SK-N-SH (cell line): ENCODE measurements at regions not wholly inside any gene's neighbourhood (a gene's known extent, or its start where the extent isn't known, plus 50 kb on each side); places are given as distances from the start of the nearest gene placed in this dataset.

Source experiments
- CTCF ChIA-PET: fragments of 300-600, 350-600 bp; formaldehyde crosslinking; extraction: SDS; loops from one replicate; lab custom pipeline; 2021; lab: Yijun Ruan, JAX
- POLR2A ChIA-PET: fragments of 350-600 bp; sonication (Branson Sonifier 250); formaldehyde crosslinking; extraction: SDS; loops from one replicate; lab custom pipeline; 2020; ENCODE audit warnings: antibody characterized with exemption, inconsistent platforms; lab: Yijun Ruan, JAX
- DNase-seq: peaks from one replicate; pipeline ENCODE4 v3.0.0; 2012
- H2AFZ ChIP-seq: fragments of 200-600 bp; sonication (generic); 2 replicates; pipeline ENCODE4 v1.8.1; 2016; ENCODE audit warnings: antibody characterized with exemption, mild to moderate bottlenecking, low read depth
- H3F3A ChIP-seq: fragments of 200-600 bp; sonication (generic); replicated peaks from 2 replicates; pipeline ENCODE3; 2016; ENCODE audit warnings: antibody characterized with exemption, mild to moderate bottlenecking; ENCODE audit not compliant: insufficient read depth
- H3K27ac ChIP-seq, 2 experiments: fragments of 200-500 bp in 1 of 2; fragments of 200-600 bp in 1 of 2; sonication (Bioruptor generic) in 1 of 2; sonication (generic), shearing (Covaris generic) in 1 of 2; 2 replicates each; pipeline versions ENCODE4 v1.5.1 to v1.6.1; 2014 to 2016; ENCODE audit warnings: low read depth in 2 of 2, inconsistent platforms in 1 of 2, low read length in 1 of 2, mild to moderate bottlenecking in 1 of 2, mixed read lengths in 1 of 2
- H3K27me3 ChIP-seq: fragments of 200-600 bp; sonication (generic), shearing (Covaris generic); 2 replicates; pipeline ENCODE4 v1.6.1; 2016; ENCODE audit warnings: mixed run types; ENCODE audit not compliant: insufficient read depth
- H3K36me3 ChIP-seq, 2 experiments: fragments of 200-500 bp in 1 of 2; fragments of 200-600 bp in 1 of 2; sonication (Bioruptor generic) in 1 of 2; sonication (generic) in 1 of 2; replicated peaks in 1 of 2; 2 replicates each; pipeline versions ENCODE3 to v1.5.1; 2014 to 2016; ENCODE audit warnings: low read length in 1 of 2, mild to moderate bottlenecking in 1 of 2; ENCODE audit not compliant: insufficient read depth in 2 of 2, control insufficient read depth in 1 of 2
- H3K4me1 ChIP-seq, 2 experiments: fragments of 200-500 bp in 1 of 2; fragments of 200-600 bp in 1 of 2; sonication (Bioruptor generic) in 1 of 2; sonication (generic), shearing (Covaris generic) in 1 of 2; 2 replicates each; pipeline versions ENCODE4 v1.5.1 to v1.6.1; 2014 to 2016; ENCODE audit warnings: low read depth in 1 of 2, low read length in 1 of 2, mixed run types in 1 of 2; ENCODE audit not compliant: insufficient read depth in 2 of 2, control insufficient read depth in 1 of 2
- H3K4me2 ChIP-seq: fragments of 200-600 bp; sonication (generic), shearing (Covaris generic); 2 replicates; pipeline ENCODE4 v1.6.1; 2017; ENCODE audit warnings: mixed run types
- H3K4me3 ChIP-seq, 2 experiments: fragments of 200-500 bp in 1 of 2; fragments of 200-600 bp in 1 of 2; sonication (Bioruptor generic) in 1 of 2; sonication (generic), shearing (Covaris generic) in 1 of 2; 2 replicates each; pipeline versions ENCODE4 v1.5.1 to v1.8.1; 2014 to 2016; ENCODE audit warnings: low read depth in 2 of 2, inconsistent platforms in 1 of 2, low read length in 1 of 2, mild to moderate bottlenecking in 1 of 2, mixed read lengths in 1 of 2, moderate library complexity in 1 of 2
- H3K79me2 ChIP-seq: fragments of 200-600 bp; sonication (generic); 2 replicates; pipeline ENCODE4 v1.8.1; 2017; ENCODE audit warnings: mild to moderate bottlenecking; ENCODE audit not compliant: insufficient read depth
- H3K9ac ChIP-seq: fragments of 200-600 bp; sonication (generic); 2 replicates; pipeline ENCODE4 v1.6.1; 2017; ENCODE audit warnings: mixed run types
- H3K9me2 ChIP-seq: fragments of 200-600 bp; sonication (generic); 2 replicates; pipeline ENCODE4 v1.6.1; 2017; ENCODE audit warnings: mixed run types
- H3K9me3 ChIP-seq: fragments of 200-600 bp; sonication (generic); 2 replicates; pipeline ENCODE4 v1.6.1; 2017; ENCODE audit warnings: mixed run types, mild to moderate bottlenecking, moderate library complexity
- H4K20me1 ChIP-seq: fragments of 200-600 bp; sonication (generic); 2 replicates; pipeline ENCODE4 v1.6.1; 2017; ENCODE audit warnings: mild to moderate bottlenecking, mixed run types; ENCODE audit not compliant: insufficient read depth
- CHD2 ChIP-seq: fragments of 150-350 bp; IDR thresholded peaks from 2 replicates; pipeline ENCODE4 v1.6.1; 2018; ENCODE audit warnings: low read length; ENCODE audit not compliant: partially characterized antibody
- CTCF ChIP-seq: fragments of 200-600 bp; sonication (generic); IDR thresholded peaks from 2 replicates; pipeline ENCODE4 v1.6.1; 2017; ENCODE audit warnings: antibody characterized with exemption, mild to moderate bottlenecking, moderate library complexity
- ELF1 ChIP-seq: IDR thresholded peaks from 2 replicates; pipeline ENCODE4 v1.4.0; 2012
- EP300 ChIP-seq, 2 experiments: IDR thresholded peaks; 2 replicates each; pipeline versions ENCODE4 v1.4.0 to v1.6.1; 2012; ENCODE audit warnings: borderline replicate concordance in 1 of 2, low read depth in 1 of 2, low read length in 1 of 2
- EZH2phosphoT487 ChIP-seq: fragments of 200-600 bp; sonication (generic); IDR thresholded peaks from 2 replicates; pipeline ENCODE4 v1.6.1; 2017; ENCODE audit warnings: low read depth, mixed run types, mild to moderate bottlenecking, antibody characterized with exemption, moderate library complexity, borderline replicate concordance
- FOSL2 ChIP-seq: IDR thresholded peaks from 2 replicates; pipeline ENCODE4 v1.4.0; 2012; ENCODE audit warnings: low read depth, mild to moderate bottlenecking, moderate library complexity, borderline replicate concordance
- FOXJ3 ChIP-seq: sonication (generic); formaldehyde crosslinking; IDR thresholded peaks from 2 replicates; pipeline ENCODE4 v1.5.1; 2020; ENCODE audit warnings: mild to moderate bottlenecking, missing genetic modification reagents
- FOXM1 ChIP-seq: IDR thresholded peaks from 2 replicates; pipeline ENCODE4 v1.4.0; 2012; ENCODE audit warnings: low read depth, mild to moderate bottlenecking
- MEF2A ChIP-seq: IDR thresholded peaks from 2 replicates; pipeline ENCODE4 v1.4.0; 2012; ENCODE audit warnings: low read depth, borderline replicate concordance
- MXI1 ChIP-seq: IDR thresholded peaks from 2 replicates; pipeline ENCODE4 v1.6.1; 2012; ENCODE audit warnings: mild to moderate bottlenecking, low read depth, low read length, improper control_type of control experiment
- NFIC ChIP-seq: IDR thresholded peaks from 2 replicates; pipeline ENCODE4 v1.4.0; 2012; ENCODE audit warnings: borderline replicate concordance
- PBX3 ChIP-seq: IDR thresholded peaks from 2 replicates; pipeline ENCODE4; 2012
- RCOR1 ChIP-seq: fragments of 150-350 bp; IDR thresholded peaks from 2 replicates; pipeline ENCODE4 v1.6.1; 2017; ENCODE audit warnings: antibody characterized with exemption, low read length
- RFX5 ChIP-seq: IDR thresholded peaks from 2 replicates; pipeline ENCODE4 v1.6.1; 2012; ENCODE audit warnings: mild to moderate bottlenecking, improper control_type of control experiment, low read length
- RXRA ChIP-seq: IDR thresholded peaks from 2 replicates; pipeline ENCODE4 v1.4.0; 2012; ENCODE audit warnings: low read depth, mild to moderate bottlenecking, borderline replicate concordance
- SMC3 ChIP-seq: IDR thresholded peaks from 2 replicates; pipeline ENCODE4 v1.6.1; 2012; ENCODE audit warnings: low read depth, low read length, improper control_type of control experiment
- TAF1 ChIP-seq: IDR thresholded peaks from 2 replicates; pipeline ENCODE4 v1.6.1; 2012; ENCODE audit warnings: low read depth, mild to moderate bottlenecking, low read length, moderate library complexity, borderline replicate concordance
- TCF12 ChIP-seq: IDR thresholded peaks from 2 replicates; pipeline ENCODE4 v1.4.0; 2012
- YY1 ChIP-seq: IDR thresholded peaks from 2 replicates; pipeline ENCODE4 v1.4.0; 2012; ENCODE audit warnings: low read depth, mild to moderate bottlenecking
- WGBS: methylation state at CpG from one replicate; pipeline ENCODE4 v1.1.6; 2017; ENCODE audit warnings: low lambda C conversion rate; 5-methylcytosine and 5-hydroxymethylcytosine counted together
- TF ChIP-seq, protein P1 (sequence below): fragments of 150-350 bp; IDR thresholded peaks from 2 replicates; pipeline ENCODE4 v1.6.1; 2017; ENCODE audit warnings: antibody characterized with exemption, low read length, low read depth, borderline replicate concordance
- TF ChIP-seq, protein P2 (sequence below): IDR thresholded peaks from 2 replicates; pipeline ENCODE4 v1.4.0; 2012; ENCODE audit warnings: low read depth, borderline replicate concordance

- H3K9ac ChIP-seq = no peak overlapping the region
- no peaks in the 10 kb centered on the region for H3K4me1 ChIP-seq
- H3K27me3 ChIP-seq = no peaks in the 10 kb centered on the region
- no peaks in the 10 kb centered on the region for H4K20me1 ChIP-seq
- no peak overlapping the region for H3K4me2 ChIP-seq
- POLR2A ChIA-PET = no interaction called here
- no peak overlapping the region for H2AFZ ChIP-seq
- H3K36me3 ChIP-seq = no peaks in the 10 kb centered on the region
- H3K27ac ChIP-seq = no peak overlapping the region
- TF ChIP-seq SMC3 (no peak), CTCF (no peak), TCF12 (no peak), MXI1 (no peak), RFX5 (no peak), FOXM1 (no peak), EZH2phosphoT487 (no peak)
- no peak overlapping the region for H3K4me3 ChIP-seq
- WGBS = 28% methylated on average over 5 of the region's 5 CpGs
- H3K79me2 ChIP-seq = no peaks in the 10 kb centered on the region
- no peak for DNase-seq
- H3K9me2 ChIP-seq = no peaks in the 10 kb centered on the region
- H3F3A ChIP-seq = no peaks in the 10 kb centered on the region
- CTCF ChIA-PET = no interaction called here
- peaks cover 6% of the 10 kb centered on the region; the same call in 1 of the 2 replicates for H3K9me3 ChIP-seq
Measured at GRCh38 chr10:10680496-10680895, 337.2 kb upstream of the CELF2 start.

DNA sequence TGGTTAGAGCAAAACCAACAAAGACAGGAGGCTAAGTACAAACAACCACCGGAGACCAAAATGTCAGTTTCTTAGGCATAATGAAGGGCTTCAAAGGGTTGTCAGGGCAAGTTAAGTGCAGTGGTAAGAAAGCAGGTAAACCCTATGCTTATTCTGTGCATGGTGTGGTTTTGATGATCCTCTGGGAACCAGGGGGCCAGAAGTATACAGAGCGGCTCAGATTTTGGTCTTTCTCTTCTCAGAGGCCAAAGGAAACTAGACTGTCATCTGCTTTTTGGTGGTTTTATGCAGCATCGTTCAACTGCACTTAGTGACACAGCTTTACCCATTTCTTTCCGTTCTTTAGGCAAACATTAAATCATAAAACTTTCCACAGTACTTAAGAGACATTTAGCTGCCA, 332.7 kb upstream of the CELF2 start:
- Histone ChIP-seq H3F3A (no peaks in the 10 kb centered on the region), H3K27ac (no peak overlapping the region), H4K20me1 (no peaks in the 10 kb centered on the region), H3K36me3 (no peaks in the 10 kb centered on the region), H3K4me2 (no peak overlapping the region), H3K27me3 (no peaks in the 10 kb centered on the region), H2AFZ (no peak overlapping the region), H3K79me2 (no peaks in the 10 kb centered on the region), H3K9me3 (no peaks in the 10 kb centered on the region), H3K9me2 (no peaks in the 10 kb centered on the region), H3K4me3 (no peak overlapping the region), H3K4me1 (no peaks in the 10 kb centered on the region), H3K9ac (no peak overlapping the region)
- 31% methylated on average over 4 of the region's 4 CpGs for WGBS
- CTCF ChIA-PET = no interaction called here
- POLR2A ChIA-PET = no interaction called here
- no peak for DNase-seq
- no peak for TF ChIP-seq MEF2A
- TF ChIP-seq NFIC = no peak
- no peak for TF ChIP-seq FOXJ3 (CRISPR knock-in tag)
- no peak for TF ChIP-seq CHD2
- TF ChIP-seq, protein P1, sequence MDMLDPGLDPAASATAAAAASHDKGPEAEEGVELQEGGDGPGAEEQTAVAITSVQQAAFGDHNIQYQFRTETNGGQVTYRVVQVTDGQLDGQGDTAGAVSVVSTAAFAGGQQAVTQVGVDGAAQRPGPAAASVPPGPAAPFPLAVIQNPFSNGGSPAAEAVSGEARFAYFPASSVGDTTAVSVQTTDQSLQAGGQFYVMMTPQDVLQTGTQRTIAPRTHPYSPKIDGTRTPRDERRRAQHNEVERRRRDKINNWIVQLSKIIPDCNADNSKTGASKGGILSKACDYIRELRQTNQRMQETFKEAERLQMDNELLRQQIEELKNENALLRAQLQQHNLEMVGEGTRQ = no peak
- no peak for TF ChIP-seq RFX5
- no peak for TF ChIP-seq CTCF
- TF ChIP-seq, protein P2, sequence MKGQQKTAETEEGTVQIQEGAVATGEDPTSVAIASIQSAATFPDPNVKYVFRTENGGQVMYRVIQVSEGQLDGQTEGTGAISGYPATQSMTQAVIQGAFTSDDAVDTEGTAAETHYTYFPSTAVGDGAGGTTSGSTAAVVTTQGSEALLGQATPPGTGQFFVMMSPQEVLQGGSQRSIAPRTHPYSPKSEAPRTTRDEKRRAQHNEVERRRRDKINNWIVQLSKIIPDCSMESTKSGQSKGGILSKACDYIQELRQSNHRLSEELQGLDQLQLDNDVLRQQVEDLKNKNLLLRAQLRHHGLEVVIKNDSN = no peak
- TF ChIP-seq TAF1 = no peak
- no peak for TF ChIP-seq FOXM1
- TF ChIP-seq PBX3 = no peak
- TF ChIP-seq YY1 = no peak
- TF ChIP-seq RCOR1 = no peak
- no peak for TF ChIP-seq EP300 (IDR thresholded peaks at IDR 0.05; ENCODE audit: borderline replicate concordance in 1 of 2, low read depth in 1 of 2, low read length in 1 of 2)
- no peak for TF ChIP-seq ELF1
- TF ChIP-seq FOSL2 = no peak
- TF ChIP-seq RXRA = no peak
